ENCODE measurements at regions not wholly inside any gene's neighbourhood (a gene's known extent, or its start where the extent isn't known, plus 50 kb on each side); places are given as distances from the start of the nearest gene placed in this dataset.

DNA sequence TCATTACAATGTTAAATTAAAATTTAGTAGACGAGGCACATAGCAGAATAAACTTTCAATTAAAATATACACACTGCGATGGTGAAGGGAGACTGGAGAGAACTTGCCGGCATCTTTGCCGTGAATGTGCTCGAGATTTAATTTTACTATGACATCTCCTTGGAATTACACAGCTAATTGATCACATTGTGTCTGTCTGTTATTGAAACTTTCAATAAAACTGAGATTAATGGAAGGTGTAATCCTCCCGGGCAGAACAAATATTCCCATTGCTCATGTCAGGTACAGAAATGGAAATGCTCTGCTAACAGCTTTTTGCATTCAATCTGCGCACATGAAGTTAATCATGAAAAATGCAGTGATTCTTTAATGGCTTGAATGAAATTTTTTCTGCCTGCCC lies 210.1 kb upstream of the NLRP1 start:
- no peak overlapping the region for H2AFZ ChIP-seq
- TF ChIP-seq EZH2 (IDR thresholded peaks at IDR 0.05; ENCODE audit: low read depth) = no peak
- CTCF ChIA-PET = no interaction called here
- peaks cover 68% of the 10 kb centered on the region for H3K27me3 ChIP-seq (ENCODE audit: insufficient read depth, low read depth)
- intact Hi-C loops (cut with micrococcal nuclease; ENCODE audit: unreplicated experiment) = no loop called here
- H3K9me3 ChIP-seq (ENCODE audit: insufficient read depth, low read depth) = no peaks in the 10 kb centered on the region; the same call in 1 of the 2 replicates
- BruUV-seq (replicated peaks) = no TSS peak
- no peaks in the 10 kb centered on the region for H3K79me2 ChIP-seq (ENCODE audit: low read depth)
- POLR2A ChIA-PET (ENCODE audit: unreplicated experiment) = no interaction called here
- no peaks in the 10 kb centered on the region for H3K9me2 ChIP-seq (ENCODE audit: insufficient read depth)
- no peak for DNase-seq
- no peak overlapping the region for H3K4me2 ChIP-seq
- no peak overlapping the region for H3K27ac ChIP-seq
- no peaks in the 10 kb centered on the region for H3K4me1 ChIP-seq (replicated peaks; ENCODE audit: insufficient read depth)
- H3K36me3 ChIP-seq (ENCODE audit: low read depth) = no peaks in the 10 kb centered on the region
- H3F3A ChIP-seq (ENCODE audit: insufficient read depth, low read depth) = no peaks in the 10 kb centered on the region
- no peaks in the 10 kb centered on the region for H4K20me1 ChIP-seq (ENCODE audit: insufficient read depth)
- H3K4me3 ChIP-seq = no peak overlapping the region

GRCh38 chr17:5794881-5795506 lies 210.7 kb upstream of the NLRP1 start:
- Histone ChIP-seq H3K27ac (no peak overlapping the region), H3K79me2 (ENCODE audit: low read depth) (no peaks in the 10 kb centered on the region), H4K20me1 (ENCODE audit: insufficient read depth) (no peaks in the 10 kb centered on the region), H3K4me1 (replicated peaks; ENCODE audit: insufficient read depth) (no peaks in the 10 kb centered on the region), H3K27me3 (ENCODE audit: insufficient read depth, low read depth) (peaks cover 68% of the 10 kb centered on the region), H3K36me3 (ENCODE audit: low read depth) (no peaks in the 10 kb centered on the region), H3K4me2 (no peak overlapping the region), H3F3A (ENCODE audit: insufficient read depth, low read depth) (no peaks in the 10 kb centered on the region), H3K9me3 (ENCODE audit: insufficient read depth, low read depth) (no peaks in the 10 kb centered on the region; the same call in 1 of the 2 replicates), H2AFZ (no peak overlapping the region), H3K4me3 (no peak overlapping the region), H3K9me2 (ENCODE audit: insufficient read depth) (no peaks in the 10 kb centered on the region)
- no peak for DNase-seq
- TF ChIP-seq CTCF (conservative IDR thresholded peaks at IDR 0.05) (no peak), EZH2 (IDR thresholded peaks at IDR 0.05; ENCODE audit: low read depth) (no peak)
- CTCF ChIA-PET = interaction anchor here (0.5 kb wide), 1 partner anchor 249 kb away, joined by 3 read pairs; no protein-coding TSS in a partner anchor
- POLR2A ChIA-PET (ENCODE audit: unreplicated experiment) = no interaction called here
- intact Hi-C loops (cut with micrococcal nuclease; ENCODE audit: unreplicated experiment) = no loop called here
- no TSS peak for BruUV-seq (replicated peaks)

DNA sequence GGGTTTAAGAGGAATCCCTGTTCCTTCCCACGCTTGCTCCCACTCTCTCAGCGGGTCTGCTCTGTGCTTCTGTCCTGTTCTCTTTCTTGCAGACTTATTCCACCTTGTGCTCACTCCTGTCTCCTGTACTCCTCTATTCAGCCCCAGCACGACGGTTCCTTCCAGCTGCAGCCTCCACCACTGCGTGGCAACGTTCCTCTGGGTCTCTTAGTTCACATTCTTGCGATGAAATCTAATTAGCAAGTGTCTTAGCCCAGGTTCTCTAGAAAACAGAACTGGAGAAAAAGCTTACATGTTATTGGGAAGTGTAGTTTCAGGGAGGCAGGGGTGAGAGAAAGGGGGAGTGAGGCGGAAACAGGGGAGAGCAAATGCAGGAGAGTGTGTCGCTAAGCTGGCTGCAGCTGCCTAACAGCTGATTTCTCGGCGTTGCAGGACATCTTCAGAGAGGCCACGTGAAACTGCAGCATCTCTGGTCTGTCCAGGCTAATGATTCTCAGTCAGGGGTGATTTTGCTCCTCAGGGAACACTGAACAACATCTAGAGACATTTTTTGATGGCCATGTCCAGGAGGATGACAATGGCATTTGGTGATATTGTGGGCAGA lies 213.2 kb upstream of the NLRP1 start:
- Histone ChIP-seq H2AFZ (no peak overlapping the region), H3F3A (ENCODE audit: insufficient read depth, low read depth) (no peaks in the 10 kb centered on the region), H3K27ac (no peak overlapping the region), H3K9me2 (ENCODE audit: insufficient read depth) (no peaks in the 10 kb centered on the region), H3K9me3 (ENCODE audit: insufficient read depth, low read depth) (no peaks in the 10 kb centered on the region; the same call in 1 of the 2 replicates), H3K27me3 (ENCODE audit: insufficient read depth, low read depth) (peaks cover 73% of the 10 kb centered on the region), H3K36me3 (ENCODE audit: low read depth) (no peaks in the 10 kb centered on the region), H3K4me1 (replicated peaks; ENCODE audit: insufficient read depth) (no peaks in the 10 kb centered on the region), H4K20me1 (ENCODE audit: insufficient read depth) (no peaks in the 10 kb centered on the region), H3K4me3 (no peak overlapping the region), H3K4me2 (no peak overlapping the region), H3K79me2 (ENCODE audit: low read depth) (no peaks in the 10 kb centered on the region)
- DNase-seq = no peak
- no TSS peak for BruUV-seq (replicated peaks)
- POLR2A ChIA-PET (ENCODE audit: unreplicated experiment) = no interaction called here
- CTCF ChIA-PET = no interaction called here
- TF ChIP-seq EZH2 (IDR thresholded peaks at IDR 0.05; ENCODE audit: low read depth) (no peak), CTCF (conservative IDR thresholded peaks at IDR 0.05) (no peak)
- intact Hi-C loops (cut with micrococcal nuclease; ENCODE audit: unreplicated experiment) = no loop called here
